ENCODE measurements at regions not wholly inside any gene's neighbourhood (a gene's known extent, or its start where the extent isn't known, plus 50 kb on each side); places are given as distances from the start of the nearest gene placed in this dataset.

- TF ChIP-seq CTCF (IDR thresholded peaks at IDR 0.05) = no peak
- no peak for TF ChIP-seq POLR2A (IDR thresholded peaks at IDR 0.05)
These were observed 1426.9 kb downstream of the AACS start for GRCh38 chr12:126492181-126492580.

Measured in prostate gland (tissue), 2 donors.